GM21447 (cell line): ENCODE measurements at regions not wholly inside any gene's neighbourhood (a gene's known extent, or its start where the extent isn't known, plus 50 kb on each side); places are given as distances from the start of the nearest gene placed in this dataset.

Experiments
- ATAC-seq: cut with Tn5 transposase; IDR thresholded peaks from one replicate; pipeline ENCODE4 v1.9.1; 2021; ENCODE audit not compliant: unreplicated experiment

DNA sequence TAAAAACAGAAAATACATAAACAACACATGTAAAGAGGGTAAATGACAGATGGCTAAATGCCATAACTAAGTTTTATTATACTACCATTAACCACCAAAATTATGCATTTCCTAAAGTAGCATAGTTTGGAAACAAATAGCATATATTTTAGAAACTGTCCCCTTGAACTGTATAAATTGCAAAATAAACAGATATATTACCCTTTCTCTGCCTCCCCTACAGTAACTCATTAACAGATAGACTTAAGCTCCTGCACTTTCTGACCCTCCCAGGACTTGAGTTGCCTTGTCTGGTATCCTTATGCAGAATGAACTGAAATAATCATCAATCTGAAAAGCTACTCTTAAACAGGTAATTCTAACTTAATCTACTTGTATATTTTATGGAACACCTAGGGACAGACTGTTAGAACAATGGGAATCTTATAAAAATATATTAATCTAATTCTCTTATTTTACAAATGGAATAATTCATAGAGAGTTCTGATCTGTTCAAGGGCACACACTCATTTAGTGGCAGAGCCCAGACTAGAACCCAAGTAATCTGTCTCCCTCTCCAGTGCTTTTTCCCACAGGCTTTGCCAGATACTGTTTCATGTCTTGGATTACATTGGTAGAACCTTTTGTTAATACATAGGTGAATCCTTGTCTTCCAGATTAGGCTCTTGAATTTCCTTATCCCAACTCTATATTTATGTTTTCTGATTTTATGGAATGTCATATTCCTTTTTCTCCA is 50.6 kb upstream of the LOC128125822 start:
- ATAC-seq = no peak
